ENCODE measurements at regions not wholly inside any gene's neighbourhood (a gene's known extent, or its start where the extent isn't known, plus 50 kb on each side); places are given as distances from the start of the nearest gene placed in this dataset.

- TF ChIP-seq POLR2AphosphoS5 (IDR thresholded peaks at IDR 0.05) (no peak), CTCF (IDR thresholded peaks at IDR 0.05) (no peak), EP300 (IDR thresholded peaks at IDR 0.05) (no peak)
These were observed 115.7 kb upstream of the RET start for GRCh38 chr10:42960991-42961795.

All from suprapubic skin (tissue), 4 donors.